ENCODE measurements at regions not wholly inside any gene's neighbourhood (a gene's known extent, or its start where the extent isn't known, plus 50 kb on each side); places are given as distances from the start of the nearest gene placed in this dataset.
A peak's percentile ranks its signal among the peaks of the same experiment; 100 is the strongest.

DNA sequence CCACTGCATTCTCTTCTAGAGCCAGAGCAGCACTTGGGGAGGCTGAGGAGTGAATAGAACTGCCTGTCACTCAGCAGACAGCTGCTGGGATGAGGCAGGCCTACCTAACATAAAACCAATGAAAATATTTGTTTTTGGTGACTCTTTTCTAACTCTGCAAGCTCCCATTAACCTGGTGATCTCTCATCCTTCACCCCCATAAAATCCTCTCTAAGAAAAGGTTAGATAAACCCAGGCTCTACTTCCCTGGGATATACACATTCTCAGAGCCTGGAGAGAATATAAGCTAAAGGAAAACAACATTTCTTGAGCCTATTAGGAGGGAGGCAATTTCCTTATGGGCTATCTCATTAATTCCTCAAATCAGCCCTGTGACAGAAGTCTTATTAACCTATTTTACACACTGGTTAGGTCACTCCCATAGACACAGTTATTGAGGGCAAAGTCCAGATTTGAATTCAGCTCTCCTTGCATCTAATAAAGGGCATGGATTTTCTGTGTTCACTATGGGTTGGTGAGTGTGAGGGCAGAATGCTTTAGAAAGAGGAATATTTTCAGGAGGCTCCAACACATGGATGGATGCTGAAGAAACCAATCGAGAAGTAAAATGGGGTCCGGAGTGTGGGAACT is 492.9 kb downstream of the CCDC171 start:
- Mint-ChIP-seq H3K9me3 (peaks cover 6% of the 10 kb centered on the region), H3K27ac (no peak overlapping the region), H3K4me3 (no peak overlapping the region), H3K4me1 (peaks cover 58% of the 10 kb centered on the region), H3K36me3 (ENCODE audit: low read depth) (no peaks in the 10 kb centered on the region), H3K27me3 (ENCODE audit: low read depth, poor library complexity) (no peaks in the 10 kb centered on the region)
- DNase-seq = no peak
- TF ChIP-seq, protein P1, sequence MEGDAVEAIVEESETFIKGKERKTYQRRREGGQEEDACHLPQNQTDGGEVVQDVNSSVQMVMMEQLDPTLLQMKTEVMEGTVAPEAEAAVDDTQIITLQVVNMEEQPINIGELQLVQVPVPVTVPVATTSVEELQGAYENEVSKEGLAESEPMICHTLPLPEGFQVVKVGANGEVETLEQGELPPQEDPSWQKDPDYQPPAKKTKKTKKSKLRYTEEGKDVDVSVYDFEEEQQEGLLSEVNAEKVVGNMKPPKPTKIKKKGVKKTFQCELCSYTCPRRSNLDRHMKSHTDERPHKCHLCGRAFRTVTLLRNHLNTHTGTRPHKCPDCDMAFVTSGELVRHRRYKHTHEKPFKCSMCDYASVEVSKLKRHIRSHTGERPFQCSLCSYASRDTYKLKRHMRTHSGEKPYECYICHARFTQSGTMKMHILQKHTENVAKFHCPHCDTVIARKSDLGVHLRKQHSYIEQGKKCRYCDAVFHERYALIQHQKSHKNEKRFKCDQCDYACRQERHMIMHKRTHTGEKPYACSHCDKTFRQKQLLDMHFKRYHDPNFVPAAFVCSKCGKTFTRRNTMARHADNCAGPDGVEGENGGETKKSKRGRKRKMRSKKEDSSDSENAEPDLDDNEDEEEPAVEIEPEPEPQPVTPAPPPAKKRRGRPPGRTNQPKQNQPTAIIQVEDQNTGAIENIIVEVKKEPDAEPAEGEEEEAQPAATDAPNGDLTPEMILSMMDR (IDR thresholded peaks at IDR 0.05) = no peak

GRCh38 chr9:16046713-16047112 is 493.9 kb downstream of the CCDC171 start:
- no peak for DNase-seq
- no peaks in the 10 kb centered on the region for H3K27me3 Mint-ChIP-seq (ENCODE audit: low read depth, poor library complexity)
- H3K4me3 Mint-ChIP-seq = no peak overlapping the region
- peaks cover 54% of the 10 kb centered on the region for H3K4me1 Mint-ChIP-seq
- H3K9me3 Mint-ChIP-seq = peaks cover 6% of the 10 kb centered on the region
- H3K36me3 Mint-ChIP-seq (ENCODE audit: low read depth) = no peaks in the 10 kb centered on the region
- H3K27ac Mint-ChIP-seq = peak overlapping the region; percentile 79
- TF ChIP-seq, protein P1 (IDR thresholded peaks at IDR 0.05) = no peak

- H3K4me1 Mint-ChIP-seq = peaks cover 50% of the 10 kb centered on the region
- no peak overlapping the region for H3K4me3 Mint-ChIP-seq
- peaks cover 6% of the 10 kb centered on the region for H3K9me3 Mint-ChIP-seq
- peaks cover 3% of the 10 kb centered on the region for H3K27me3 Mint-ChIP-seq (ENCODE audit: low read depth, poor library complexity)
- DNase-seq = no peak
- no peaks in the 10 kb centered on the region for H3K36me3 Mint-ChIP-seq (ENCODE audit: low read depth)
- no peak overlapping the region for H3K27ac Mint-ChIP-seq
- TF ChIP-seq, protein P1 (IDR thresholded peaks at IDR 0.05) = no peak
These were observed 495.3 kb downstream of the CCDC171 start for GRCh38 chr9:16048129-16048528.

GRCh38 chr9:16052146-16052545 is 499.3 kb downstream of the CCDC171 start:
- TF ChIP-seq, protein P1 (IDR thresholded peaks at IDR 0.05) = no peak
- peaks cover 13% of the 10 kb centered on the region for H3K27me3 Mint-ChIP-seq (ENCODE audit: low read depth, poor library complexity)
- no peak overlapping the region for H3K27ac Mint-ChIP-seq
- no peaks in the 10 kb centered on the region for H3K9me3 Mint-ChIP-seq
- no peaks in the 10 kb centered on the region for H3K36me3 Mint-ChIP-seq (ENCODE audit: low read depth)
- no peak for DNase-seq
- no peak overlapping the region for H3K4me3 Mint-ChIP-seq
- peaks cover 19% of the 10 kb centered on the region for H3K4me1 Mint-ChIP-seq

DNA sequence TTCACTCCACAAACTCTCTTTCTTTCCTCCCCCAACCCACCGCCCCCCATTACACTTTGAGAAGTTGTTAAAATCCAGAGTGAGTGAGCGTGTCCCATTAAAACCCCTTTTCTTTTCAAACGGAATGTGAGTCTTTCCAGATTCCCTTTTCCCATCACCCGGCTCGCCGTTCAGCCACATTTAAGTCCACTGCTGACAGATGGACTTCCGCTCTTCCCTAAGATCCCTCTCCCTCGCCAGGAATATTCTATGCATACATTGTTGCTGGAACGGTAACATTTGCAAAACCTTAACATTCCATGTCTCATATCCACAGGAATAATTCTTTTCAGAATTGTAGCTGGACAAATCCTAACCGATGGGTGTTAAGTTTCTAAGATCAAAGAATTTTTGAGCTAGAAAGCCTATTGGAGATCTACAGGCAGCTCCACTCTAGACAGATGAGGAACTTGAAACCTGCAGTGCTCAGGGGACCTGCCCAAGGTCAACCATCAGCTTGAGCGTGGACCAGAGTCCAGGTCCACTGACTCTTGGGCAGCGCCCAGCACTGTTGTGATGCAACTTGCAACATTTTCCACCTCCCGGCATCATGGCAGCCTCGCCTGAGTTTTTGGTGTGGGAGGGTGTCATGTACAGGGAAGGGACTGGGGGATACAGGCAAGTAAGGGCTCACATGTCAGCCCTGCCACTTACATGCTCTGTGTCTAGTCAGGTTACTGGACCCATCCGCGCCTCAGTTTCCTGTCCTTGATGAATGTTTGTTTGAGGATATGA is 500.1 kb downstream of the CCDC171 start:
- DNase-seq = no peak
- Mint-ChIP-seq H3K36me3 (ENCODE audit: low read depth) (no peaks in the 10 kb centered on the region), H3K9me3 (no peaks in the 10 kb centered on the region), H3K27ac (peak overlapping the region; percentile 17), H3K27me3 (ENCODE audit: low read depth, poor library complexity) (peaks cover 13% of the 10 kb centered on the region), H3K4me3 (no peak overlapping the region), H3K4me1 (peaks cover 27% of the 10 kb centered on the region)
- TF ChIP-seq, protein P1 (IDR thresholded peaks at IDR 0.05) = no peak

Data from nephron progenitor cell (in vitro differentiated cells).